H1 (cell line): ENCODE measurements at regions not wholly inside any gene's neighbourhood (a gene's known extent, or its start where the extent isn't known, plus 50 kb on each side); places are given as distances from the start of the nearest gene placed in this dataset.

Experiments
- GTF2F1 ChIP-seq: IDR thresholded peaks from 2 replicates; pipeline ENCODE4 v1.6.1; 2012; ENCODE audit warnings: low read depth, low read length, improper control_type of control experiment, borderline replicate concordance
- NRF1 ChIP-seq: IDR thresholded peaks from 2 replicates; pipeline ENCODE4 v1.6.1; 2011; ENCODE audit warnings: mild to moderate bottlenecking, low read depth, low read length, improper control_type of control experiment
- SUZ12 ChIP-seq: fragments of 200-600 bp; sonication (generic); IDR thresholded peaks from 2 replicates; pipeline ENCODE4 v1.6.1; 2012; ENCODE audit warnings: mild to moderate bottlenecking, inconsistent platforms, low read length, moderate library complexity, mixed read lengths
- TCF12 ChIP-seq: IDR thresholded peaks from 2 replicates; pipeline ENCODE4 v1.6.1; 2011; ENCODE audit warnings: low read depth, mild to moderate bottlenecking, low read length

DNA sequence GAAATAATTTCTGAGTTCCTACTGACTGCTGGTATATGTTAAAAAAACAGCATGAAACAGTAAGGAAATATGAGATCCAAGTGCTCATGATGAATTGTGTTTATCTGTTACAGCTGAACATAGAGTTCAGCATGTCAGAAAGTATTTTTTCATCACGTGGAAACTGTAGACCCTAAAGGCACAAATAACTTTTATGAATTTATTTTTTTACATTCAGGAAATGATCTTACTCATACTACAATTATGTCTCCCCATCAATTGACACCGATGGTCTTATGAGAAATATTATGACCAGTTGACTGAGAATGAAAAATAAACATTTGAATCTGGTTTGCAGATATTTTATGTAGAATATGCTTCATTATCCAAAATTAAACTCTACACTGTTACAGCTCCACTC, 283.1 kb upstream of the SPANXN4 start (continued):
- TF ChIP-seq NRF1 (no peak), TCF12 (no peak), SUZ12 (no peak), GTF2F1 (no peak)
